ENCODE measurements at regions not wholly inside any gene's neighbourhood (a gene's known extent, or its start where the extent isn't known, plus 50 kb on each side); places are given as distances from the start of the nearest gene placed in this dataset.

GRCh38 chr11:34792814-34793258 lies 123.3 kb downstream of the APIP start:
- TF ChIP-seq, protein P1, sequence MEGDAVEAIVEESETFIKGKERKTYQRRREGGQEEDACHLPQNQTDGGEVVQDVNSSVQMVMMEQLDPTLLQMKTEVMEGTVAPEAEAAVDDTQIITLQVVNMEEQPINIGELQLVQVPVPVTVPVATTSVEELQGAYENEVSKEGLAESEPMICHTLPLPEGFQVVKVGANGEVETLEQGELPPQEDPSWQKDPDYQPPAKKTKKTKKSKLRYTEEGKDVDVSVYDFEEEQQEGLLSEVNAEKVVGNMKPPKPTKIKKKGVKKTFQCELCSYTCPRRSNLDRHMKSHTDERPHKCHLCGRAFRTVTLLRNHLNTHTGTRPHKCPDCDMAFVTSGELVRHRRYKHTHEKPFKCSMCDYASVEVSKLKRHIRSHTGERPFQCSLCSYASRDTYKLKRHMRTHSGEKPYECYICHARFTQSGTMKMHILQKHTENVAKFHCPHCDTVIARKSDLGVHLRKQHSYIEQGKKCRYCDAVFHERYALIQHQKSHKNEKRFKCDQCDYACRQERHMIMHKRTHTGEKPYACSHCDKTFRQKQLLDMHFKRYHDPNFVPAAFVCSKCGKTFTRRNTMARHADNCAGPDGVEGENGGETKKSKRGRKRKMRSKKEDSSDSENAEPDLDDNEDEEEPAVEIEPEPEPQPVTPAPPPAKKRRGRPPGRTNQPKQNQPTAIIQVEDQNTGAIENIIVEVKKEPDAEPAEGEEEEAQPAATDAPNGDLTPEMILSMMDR (IDR thresholded peaks at IDR 0.05; ENCODE audit: control extremely low read depth in 1 of 3, insufficient read depth in 1 of 3, low read depth in 1 of 3, low read length in 3 of 3), result no peak
- no peak for TF ChIP-seq POLR2A (IDR thresholded peaks at IDR 0.05; ENCODE audit: control extremely low read depth in 1 of 2, low read depth in 2 of 2, low read length in 2 of 2)
- no peak for TF ChIP-seq TBP (IDR thresholded peaks at IDR 0.05; ENCODE audit: low read depth, low read length)
- no peak for TF ChIP-seq ASH2L (IDR thresholded peaks at IDR 0.05; ENCODE audit: low read length)

All from H1 (cell line).